RWPE2 (cell line): ENCODE measurements at regions not wholly inside any gene's neighbourhood (a gene's known extent, or its start where the extent isn't known, plus 50 kb on each side); places are given as distances from the start of the nearest gene placed in this dataset.

Source experiments
- ATAC-seq: fragments of 200-7000 bp; cut with Tn5 transposase; 3 replicates; pipeline ENCODE4 v1.9.1; 2021; ENCODE audit warnings: low read depth
- DNase-seq: peaks from one replicate; pipeline ENCODE4 v3.0.0-alpha.2; 2020; ENCODE audit warnings: low spot score
- H3K27ac ChIP-seq: fragments of 450-650 bp; 2 replicates; pipeline ENCODE4 v1.5.1; 2017; ENCODE audit warnings: mild to moderate bottlenecking; ENCODE audit not compliant: poor library complexity, severe bottlenecking
- H3K27me3 ChIP-seq: fragments of 250-450 bp; sonication (Bioruptor Pico); 2 replicates; pipeline ENCODE4 v1.5.1; 2021; ENCODE audit warnings: mild to moderate bottlenecking, moderate library complexity; ENCODE audit not compliant: insufficient read depth, poor library complexity, severe bottlenecking
- H3K36me3 ChIP-seq: fragments of 250-450 bp; sonication (Bioruptor Pico); 2 replicates; pipeline ENCODE4 v1.5.1; 2020; ENCODE audit warnings: low read depth, mild to moderate bottlenecking, moderate library complexity
- H3K4me1 ChIP-seq: fragments of 250-450 bp; sonication (Bioruptor Pico); 2 replicates; pipeline ENCODE4 v1.5.1; 2021; ENCODE audit warnings: mild to moderate bottlenecking, moderate library complexity; ENCODE audit not compliant: insufficient read depth, poor library complexity, severe bottlenecking
- H3K4me3 ChIP-seq: fragments of 250-450 bp; sonication (Bioruptor Pico); 2 replicates; pipeline ENCODE4 v1.5.1; 2021; ENCODE audit warnings: mild to moderate bottlenecking, moderate library complexity; ENCODE audit not compliant: severe bottlenecking
- H3K9me3 ChIP-seq: fragments of 250-450 bp; sonication (Bioruptor Pico); 2 replicates; pipeline ENCODE4 v1.5.1; 2021; ENCODE audit warnings: mild to moderate bottlenecking, moderate library complexity; ENCODE audit not compliant: severe bottlenecking
- TF ChIP-seq, protein P1 (sequence below): fragments of 450-650 bp; IDR thresholded peaks from one replicate; pipeline ENCODE4 v1.5.1; 2017; ENCODE audit warnings: mild to moderate bottlenecking, moderate library complexity; ENCODE audit not compliant: poor library complexity, severe bottlenecking

DNA sequence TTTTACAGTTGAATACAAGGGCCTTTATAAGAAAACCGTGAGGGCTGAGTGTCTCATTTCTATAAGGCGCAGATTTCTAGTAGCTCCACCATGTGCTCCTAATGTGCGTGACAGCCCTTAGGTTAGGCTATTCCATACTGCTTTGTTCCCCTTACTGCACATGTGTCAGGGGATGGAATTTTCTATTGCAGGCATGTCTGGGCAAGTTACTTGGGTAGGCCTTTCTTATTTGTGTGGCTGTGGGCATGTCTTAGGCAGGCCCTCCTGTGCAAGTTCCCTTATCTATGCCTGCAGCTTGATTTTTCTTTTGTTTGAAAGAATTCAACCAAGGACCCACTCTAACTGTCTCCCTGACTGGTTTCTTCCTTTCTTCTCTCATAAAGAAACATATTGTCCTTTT lies 434.2 kb upstream of the CNTN3 start:
- 0 out of 3 replicates have a peak, but pooled peaks have one; percentile 40 for ATAC-seq
- DNase-seq: no peak

DNA sequence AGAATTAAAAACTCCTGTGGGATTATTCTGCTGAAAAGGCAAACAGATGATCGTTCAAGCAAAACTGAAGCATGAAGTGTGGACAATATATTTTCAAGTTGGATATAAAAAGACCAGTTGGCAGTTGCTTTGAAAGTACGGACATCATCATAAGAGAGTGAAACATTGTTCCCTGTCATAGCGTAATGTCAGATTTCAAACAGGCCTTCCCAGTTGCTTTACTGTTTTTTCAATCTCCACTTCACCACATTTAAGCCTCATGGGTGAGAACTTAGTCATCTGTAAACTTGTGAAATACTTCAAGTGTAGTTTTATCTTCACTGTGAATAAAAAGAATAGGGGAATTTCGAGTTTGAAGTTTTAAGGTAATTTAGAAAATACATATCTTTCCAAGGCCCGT lies 435.1 kb upstream of the CNTN3 start:
- TF ChIP-seq, protein P1, sequence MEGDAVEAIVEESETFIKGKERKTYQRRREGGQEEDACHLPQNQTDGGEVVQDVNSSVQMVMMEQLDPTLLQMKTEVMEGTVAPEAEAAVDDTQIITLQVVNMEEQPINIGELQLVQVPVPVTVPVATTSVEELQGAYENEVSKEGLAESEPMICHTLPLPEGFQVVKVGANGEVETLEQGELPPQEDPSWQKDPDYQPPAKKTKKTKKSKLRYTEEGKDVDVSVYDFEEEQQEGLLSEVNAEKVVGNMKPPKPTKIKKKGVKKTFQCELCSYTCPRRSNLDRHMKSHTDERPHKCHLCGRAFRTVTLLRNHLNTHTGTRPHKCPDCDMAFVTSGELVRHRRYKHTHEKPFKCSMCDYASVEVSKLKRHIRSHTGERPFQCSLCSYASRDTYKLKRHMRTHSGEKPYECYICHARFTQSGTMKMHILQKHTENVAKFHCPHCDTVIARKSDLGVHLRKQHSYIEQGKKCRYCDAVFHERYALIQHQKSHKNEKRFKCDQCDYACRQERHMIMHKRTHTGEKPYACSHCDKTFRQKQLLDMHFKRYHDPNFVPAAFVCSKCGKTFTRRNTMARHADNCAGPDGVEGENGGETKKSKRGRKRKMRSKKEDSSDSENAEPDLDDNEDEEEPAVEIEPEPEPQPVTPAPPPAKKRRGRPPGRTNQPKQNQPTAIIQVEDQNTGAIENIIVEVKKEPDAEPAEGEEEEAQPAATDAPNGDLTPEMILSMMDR: no peak
- no peaks in the 10 kb centered on the region for H3K36me3 ChIP-seq
- H3K4me1 ChIP-seq: no peaks in the 10 kb centered on the region
- no peak overlapping the region for H3K4me3 ChIP-seq
- no peak for ATAC-seq
- H3K9me3 ChIP-seq: no peaks in the 10 kb centered on the region
- no peak overlapping the region for H3K27ac ChIP-seq
- no peak for DNase-seq
- no peaks in the 10 kb centered on the region for H3K27me3 ChIP-seq

More for the DNA sequence above, 434.2 kb upstream of the CNTN3 start:
- Histone ChIP-seq H3K4me1 (no peaks in the 10 kb centered on the region), H3K4me3 (no peak overlapping the region), H3K36me3 (no peaks in the 10 kb centered on the region), H3K9me3 (no peaks in the 10 kb centered on the region), H3K27ac (no peak overlapping the region), H3K27me3 (no peaks in the 10 kb centered on the region)
- TF ChIP-seq, protein P1: no peak

DNA sequence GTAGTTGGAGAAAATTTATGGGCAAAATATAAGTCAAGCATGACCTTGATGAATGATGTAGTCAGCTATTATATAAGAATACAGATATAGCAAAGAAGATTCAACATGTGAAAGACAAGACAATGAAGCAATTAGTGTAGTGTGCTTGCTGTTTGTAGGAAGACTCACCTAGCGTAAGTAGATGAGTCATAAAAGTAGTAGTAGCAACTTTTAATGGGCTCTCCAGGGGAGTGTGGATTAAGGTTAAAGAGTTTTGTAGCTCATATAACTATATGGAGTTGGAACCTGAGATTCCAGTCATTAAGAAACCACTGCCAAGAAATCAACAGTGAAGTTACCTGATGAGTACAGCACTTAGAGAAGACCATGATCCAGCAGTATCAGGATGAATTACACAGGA lies 444.7 kb upstream of the CNTN3 start:
- H3K27ac ChIP-seq: no peak overlapping the region
- TF ChIP-seq, protein P1: no peak
- H3K27me3 ChIP-seq: no peaks in the 10 kb centered on the region
- no peak for DNase-seq
- no peak overlapping the region for H3K4me3 ChIP-seq
- no peaks in the 10 kb centered on the region for H3K9me3 ChIP-seq
- no peak for ATAC-seq
- no peaks in the 10 kb centered on the region for H3K36me3 ChIP-seq
- no peaks in the 10 kb centered on the region for H3K4me1 ChIP-seq

DNA sequence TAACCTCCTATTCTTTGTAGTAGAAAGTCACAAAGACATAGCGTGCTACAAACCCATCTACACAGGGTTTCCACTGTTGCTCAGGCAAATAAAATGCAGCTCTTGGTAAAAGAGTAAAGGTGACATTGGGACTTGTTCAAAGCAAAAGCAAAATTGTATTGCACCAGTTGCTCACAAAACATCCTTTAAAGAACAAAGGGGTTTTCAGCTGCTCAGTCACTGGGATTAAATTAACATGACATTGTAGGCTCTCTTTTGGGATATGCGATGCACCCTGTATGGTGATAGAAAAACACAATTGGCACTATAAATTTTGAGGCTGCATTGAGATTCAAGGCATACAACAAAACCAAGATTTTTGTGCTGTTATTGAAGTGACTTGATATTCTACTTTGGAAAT lies 447.3 kb upstream of the CNTN3 start:
- Histone ChIP-seq H3K27me3 (no peaks in the 10 kb centered on the region), H3K4me3 (no peak overlapping the region), H3K36me3 (no peaks in the 10 kb centered on the region), H3K27ac (no peak overlapping the region), H3K4me1 (no peaks in the 10 kb centered on the region), H3K9me3 (no peaks in the 10 kb centered on the region)
- ATAC-seq (no peak), DNase-seq (no peak)
- TF ChIP-seq, protein P1: no peak

DNA sequence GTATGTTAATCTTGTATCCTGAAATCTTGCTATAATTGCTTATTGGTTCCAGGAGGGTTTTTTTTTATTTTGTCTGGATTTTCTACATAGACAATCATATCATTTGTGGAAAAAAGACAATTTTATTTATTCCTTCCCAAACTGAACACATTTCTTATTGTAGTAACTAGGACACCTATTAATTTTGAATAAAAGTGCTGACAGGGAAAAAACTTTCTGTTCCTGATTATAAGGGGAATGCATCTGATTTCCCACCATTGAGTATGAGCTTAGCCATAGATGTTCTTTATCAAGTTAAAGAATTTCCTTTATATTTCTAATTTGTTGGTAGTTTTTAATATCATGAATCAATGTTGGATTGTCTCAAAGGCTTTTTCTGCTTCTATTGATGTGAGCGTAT lies 460.7 kb upstream of the CNTN3 start:
- Histone ChIP-seq H3K4me3 (no peak overlapping the region), H3K36me3 (no peaks in the 10 kb centered on the region), H3K27ac (no peak overlapping the region), H3K27me3 (no peaks in the 10 kb centered on the region), H3K9me3 (no peaks in the 10 kb centered on the region), H3K4me1 (no peaks in the 10 kb centered on the region)
- ATAC-seq (no peak), DNase-seq (no peak)
- TF ChIP-seq, protein P1: no peak
